GM19035 (cell line): ENCODE measurements at regions not wholly inside any gene's neighbourhood (a gene's known extent, or its start where the extent isn't known, plus 50 kb on each side); places are given as distances from the start of the nearest gene placed in this dataset.

Experiments
- ATAC-seq: cut with Tn5 transposase; IDR thresholded peaks from one replicate; pipeline ENCODE4 v1.9.1; 2021; ENCODE audit not compliant: unreplicated experiment

GRCh38 chr17:12574525-12574924 is 91.2 kb upstream of the MYOCD start:
- no peak for ATAC-seq

GRCh38 chr17:12575641-12576040 is 90.0 kb upstream of the MYOCD start:
- ATAC-seq = no peak

GRCh38 chr17:12579288-12579687 is 86.4 kb upstream of the MYOCD start:
- ATAC-seq = no peak

- ATAC-seq = no peak
Observed at GRCh38 chr17:12580640-12581039, 85.0 kb upstream of the MYOCD start.

GRCh38 chr17:12584727-12585126 is 81.0 kb upstream of the MYOCD start:
- no peak for ATAC-seq

GRCh38 chr17:12588531-12588930 is 77.2 kb upstream of the MYOCD start:
- no peak for ATAC-seq

- no peak for ATAC-seq
Observed at GRCh38 chr17:12590417-12590816, 75.3 kb upstream of the MYOCD start.

- ATAC-seq = no peak
Observed at GRCh38 chr17:12591021-12591735, 74.5 kb upstream of the MYOCD start.

- ATAC-seq = no peak
Observed at GRCh38 chr17:12592941-12593340, 72.7 kb upstream of the MYOCD start.

GRCh38 chr17:12596961-12597360 is 68.7 kb upstream of the MYOCD start:
- no peak for ATAC-seq

GRCh38 chr17:12597895-12598294 is 67.8 kb upstream of the MYOCD start:
- no peak for ATAC-seq

GRCh38 chr17:12599186-12599920 is 66.3 kb upstream of the MYOCD start:
- ATAC-seq = no peak

- ATAC-seq = no peak
Observed at GRCh38 chr17:12600349-12600748, 65.3 kb upstream of the MYOCD start.

GRCh38 chr17:12603566-12603965 is 62.1 kb upstream of the MYOCD start:
- no peak for ATAC-seq

- no peak for ATAC-seq
Observed at GRCh38 chr17:12605222-12605621, 60.5 kb upstream of the MYOCD start.

- ATAC-seq = no peak
Observed at GRCh38 chr17:12613566-12613965, 52.1 kb upstream of the MYOCD start.
